NCI-H1436 treated with DMSO at 0.1 percent for 48 hours (cell line): ENCODE measurements at regions not wholly inside any gene's neighbourhood (a gene's known extent, or its start where the extent isn't known, plus 50 kb on each side); places are given as distances from the start of the nearest gene placed in this dataset.

ENCODE experiments used
- DNase-seq: peaks from one replicate; lab custom pipeline; 2025; lab: John Stamatoyannopoulos, UW

DNA sequence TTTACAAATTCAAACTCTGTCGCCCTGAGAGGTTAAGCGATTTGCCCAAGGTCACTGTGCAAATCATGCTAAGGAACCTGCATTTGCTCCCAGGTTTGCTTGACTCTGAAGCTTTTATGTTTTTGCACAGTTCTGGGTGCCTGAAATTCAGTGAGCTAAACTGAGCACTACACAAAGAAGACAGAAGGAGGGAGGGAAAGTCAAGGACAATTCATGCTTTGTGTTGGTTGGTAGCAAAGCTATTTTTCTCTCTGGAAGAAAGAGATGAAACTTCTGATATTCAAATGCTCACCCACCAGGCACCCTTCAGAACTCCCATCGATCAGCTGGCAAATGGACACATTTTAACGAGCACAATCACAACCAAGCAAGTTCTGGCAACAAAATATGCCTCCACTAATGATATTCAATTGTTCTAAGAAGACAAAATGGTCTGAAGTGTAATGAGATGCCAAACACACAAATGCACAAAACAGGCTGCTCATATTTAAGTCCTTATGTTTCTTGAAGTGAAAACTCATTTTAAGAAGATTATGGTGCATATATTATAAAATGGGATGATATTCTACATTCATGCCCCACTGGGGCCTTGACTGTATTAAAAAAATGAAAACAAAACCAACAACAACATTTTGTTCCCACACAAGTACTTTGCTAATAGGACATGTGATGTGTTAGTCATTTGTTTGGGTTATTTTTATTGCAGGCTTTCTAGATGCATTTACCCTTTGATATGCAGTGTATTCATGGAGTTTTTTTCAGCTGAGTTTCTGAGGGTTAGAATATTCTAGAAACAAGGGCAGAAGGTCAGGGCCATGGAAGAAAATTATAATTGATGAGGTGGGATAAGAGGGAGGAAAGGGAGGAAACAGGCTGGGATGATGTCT is 445.6 kb upstream of the CELF4 start:
- no peak for DNase-seq

DNA sequence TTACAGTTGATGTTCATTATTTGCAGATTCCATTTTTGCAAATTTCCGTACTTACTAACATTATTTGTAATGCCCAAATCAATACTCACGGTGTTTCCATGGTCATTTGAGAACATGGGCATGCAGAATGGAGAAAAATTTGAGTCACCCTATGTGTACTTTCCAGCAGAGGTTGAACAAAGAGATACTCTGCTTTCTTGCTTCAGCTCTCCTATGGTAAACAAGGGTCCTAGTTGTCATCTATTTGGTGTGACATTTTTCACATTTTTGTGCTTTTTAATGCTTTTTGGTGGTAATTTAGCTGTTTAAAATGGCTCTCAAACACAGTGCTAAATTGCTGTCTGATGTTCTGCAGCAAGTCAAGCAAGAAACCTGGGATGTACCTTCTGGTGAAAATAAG is 444.4 kb upstream of the CELF4 start:
- DNase-seq = no peak

DNA sequence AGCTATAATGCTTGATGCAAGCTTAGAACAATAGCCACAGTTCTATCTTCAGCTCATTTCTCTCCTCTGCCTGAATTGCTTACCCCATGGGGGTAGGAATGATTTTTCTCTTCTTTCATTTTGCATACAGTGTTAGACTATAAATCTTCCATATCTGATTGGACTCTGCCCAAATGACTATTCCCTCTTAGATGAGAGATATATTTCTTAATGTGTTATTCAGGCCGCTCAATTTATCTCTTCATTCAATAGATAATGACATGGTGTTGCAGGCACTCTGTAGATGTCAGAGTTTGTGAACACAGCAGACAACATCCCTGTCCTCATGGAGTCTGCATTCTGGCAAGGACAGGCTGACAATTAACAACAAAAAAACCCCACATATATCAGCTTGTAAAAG is 443.7 kb upstream of the CELF4 start:
- DNase-seq = peak; percentile 14

DNA sequence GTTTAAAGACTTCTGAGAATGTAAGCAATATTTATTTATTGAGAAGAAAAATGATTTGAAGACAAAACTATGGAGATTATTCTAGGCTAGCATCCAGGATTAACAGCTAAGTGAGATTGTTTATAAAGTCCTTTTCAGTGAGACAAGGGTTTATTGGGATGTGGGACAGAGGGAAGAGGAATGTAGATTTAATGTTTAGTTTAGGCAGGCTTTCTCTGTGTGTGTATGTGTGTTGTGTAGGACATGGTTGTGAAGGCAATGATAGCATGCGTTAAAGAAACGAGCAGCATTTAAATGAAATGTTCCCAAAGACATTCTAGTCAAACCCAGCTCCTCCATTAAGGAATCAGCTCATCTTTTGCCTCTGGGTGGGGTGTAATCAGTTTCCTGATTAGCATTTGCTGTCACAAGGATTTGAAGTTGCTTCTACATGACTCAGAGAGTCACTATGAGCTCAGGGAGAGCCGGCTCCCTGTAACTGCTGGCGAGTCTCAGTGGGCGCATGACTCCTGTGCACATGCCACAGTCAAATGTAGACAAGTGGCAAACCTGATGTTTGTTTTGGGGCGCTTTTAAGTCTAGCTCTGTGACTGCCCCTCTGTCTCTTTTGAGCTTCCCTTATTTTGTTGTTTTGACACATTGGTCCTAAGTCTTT is 442.2 kb upstream of the CELF4 start:
- DNase-seq = no peak

DNA sequence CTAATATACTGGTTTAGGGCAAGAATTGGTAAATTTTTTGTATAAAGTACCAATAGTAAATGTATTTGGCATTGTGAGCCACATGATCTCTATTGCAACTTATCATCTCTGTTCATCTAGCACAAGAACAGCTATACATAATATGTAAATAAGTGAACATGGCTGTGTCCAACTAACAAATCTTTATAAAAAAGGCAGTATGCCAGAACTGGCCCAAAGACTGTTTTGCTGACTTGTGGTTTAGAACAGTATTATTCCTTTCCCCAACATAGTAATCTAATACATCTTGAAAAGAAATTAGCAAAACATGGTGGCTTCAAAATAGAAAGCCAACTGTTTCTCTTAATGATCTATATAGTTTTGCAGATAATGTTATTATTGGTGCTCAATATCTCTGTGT is 441.4 kb upstream of the CELF4 start:
- no peak for DNase-seq

DNA sequence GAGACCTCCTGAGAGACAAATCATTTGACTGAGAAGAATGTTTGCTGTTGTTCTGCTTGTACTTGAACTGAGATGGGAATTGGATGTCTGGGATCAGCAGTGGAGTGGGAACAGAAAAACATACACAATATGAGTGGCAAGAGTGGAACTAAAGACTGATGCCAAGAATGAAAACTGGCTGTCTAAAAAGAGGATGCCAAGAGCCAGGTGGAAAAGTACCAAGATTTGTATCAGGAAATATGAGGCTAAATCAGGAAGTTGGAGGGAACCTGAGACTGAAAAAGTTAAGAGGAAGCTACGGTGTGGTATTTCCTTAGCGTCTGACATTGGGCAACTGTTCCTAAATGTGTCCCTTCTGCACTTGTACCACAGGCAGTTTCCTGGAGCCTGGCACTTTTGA is 440.9 kb upstream of the CELF4 start:
- DNase-seq = no peak

DNA sequence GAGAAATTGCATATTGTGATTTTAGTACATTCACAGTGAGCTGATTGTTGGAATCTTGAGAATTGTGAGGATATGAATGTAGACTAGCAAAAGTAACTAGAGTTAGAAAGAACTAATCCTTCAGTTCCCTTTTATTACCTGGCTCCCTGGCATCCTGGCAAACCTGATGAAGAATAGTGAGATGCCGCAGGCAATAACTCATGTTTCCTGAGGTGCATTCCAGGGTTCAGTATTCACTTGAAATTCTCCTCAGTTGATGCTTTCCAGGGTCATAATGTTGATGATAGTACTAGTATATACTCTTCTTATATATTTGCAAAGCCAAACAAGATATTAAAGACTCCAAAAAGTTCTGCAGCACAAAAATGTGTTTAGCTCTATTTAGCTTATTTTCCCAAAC is 432.1 kb upstream of the CELF4 start:
- no peak for DNase-seq

DNA sequence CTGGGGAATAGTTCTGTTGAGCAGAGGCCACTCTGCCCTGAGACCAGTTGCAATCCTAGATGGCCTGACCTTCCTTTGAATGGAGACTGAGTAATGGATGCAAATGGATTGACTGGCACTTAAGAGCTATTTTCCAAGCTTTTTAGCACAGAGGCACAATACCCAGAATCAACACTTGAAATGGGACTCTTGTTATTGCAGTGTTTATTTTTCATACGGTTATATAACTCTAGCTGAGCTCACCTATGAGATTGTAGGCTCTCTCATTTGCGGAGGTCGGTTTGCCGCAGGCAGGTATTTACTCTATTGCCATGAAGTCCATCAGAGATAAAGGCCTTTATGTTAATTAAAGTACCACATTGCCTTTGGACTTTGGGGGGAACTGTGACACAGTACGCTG is 422.3 kb upstream of the CELF4 start:
- peak; percentile 97 for DNase-seq

DNA sequence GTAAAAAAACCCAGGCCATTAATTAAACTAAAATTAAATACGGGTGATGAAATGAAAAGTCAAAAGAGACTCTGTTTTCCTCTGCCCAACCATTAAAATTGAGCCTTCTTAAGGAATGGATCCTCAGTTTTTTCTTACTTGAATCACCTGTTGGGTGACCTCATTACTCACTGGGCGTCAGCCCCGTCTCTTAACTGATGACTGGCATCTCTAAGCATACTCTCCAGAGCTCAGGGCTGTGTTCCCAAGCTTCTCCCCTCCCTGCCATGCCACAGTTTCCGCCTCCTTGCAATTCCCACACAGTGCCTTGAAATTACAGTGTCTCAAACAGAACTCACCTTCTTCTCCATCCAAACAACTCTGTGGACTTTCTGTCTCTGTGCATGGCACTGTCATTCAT is 421.1 kb upstream of the CELF4 start:
- no peak for DNase-seq

DNA sequence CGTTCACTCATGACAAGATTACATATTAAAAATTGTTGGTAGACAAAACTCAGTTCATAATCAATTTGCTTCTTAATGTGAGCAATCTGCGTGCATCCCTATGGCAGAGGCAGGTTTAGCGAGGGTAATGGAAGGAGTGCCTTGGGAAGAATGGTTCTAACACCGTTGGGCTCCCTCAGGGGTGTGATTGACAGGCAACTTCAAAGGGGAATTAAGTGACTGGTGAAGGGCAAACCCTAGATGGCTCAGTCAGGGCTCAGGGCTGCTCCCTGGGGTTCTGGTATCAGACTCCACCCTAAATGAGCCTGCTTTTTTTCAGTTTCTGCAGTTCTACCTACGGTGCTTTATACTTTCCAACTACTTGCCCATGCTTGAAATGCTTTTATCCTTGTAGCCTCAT is 419.5 kb upstream of the CELF4 start:
- peak; percentile 7 for DNase-seq

DNA sequence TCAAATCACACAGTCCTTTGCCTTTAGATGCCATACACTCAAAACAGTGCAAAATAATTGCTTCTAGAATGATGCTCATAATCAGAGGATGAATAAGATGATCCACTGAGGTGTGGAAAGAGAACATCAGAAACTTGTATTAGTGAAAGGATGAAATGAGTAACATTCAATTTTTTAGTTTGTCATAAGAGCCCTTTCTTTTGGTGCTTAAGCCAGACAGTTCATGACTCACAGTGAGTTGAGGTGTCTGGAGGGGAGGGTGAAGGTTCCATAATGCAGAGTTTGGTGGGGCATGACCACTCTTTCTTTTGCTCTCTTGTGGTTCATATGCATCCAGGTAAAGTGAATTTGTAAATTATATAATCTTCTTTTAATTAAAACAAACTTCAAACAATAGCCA is 415.0 kb upstream of the CELF4 start:
- no peak for DNase-seq

DNA sequence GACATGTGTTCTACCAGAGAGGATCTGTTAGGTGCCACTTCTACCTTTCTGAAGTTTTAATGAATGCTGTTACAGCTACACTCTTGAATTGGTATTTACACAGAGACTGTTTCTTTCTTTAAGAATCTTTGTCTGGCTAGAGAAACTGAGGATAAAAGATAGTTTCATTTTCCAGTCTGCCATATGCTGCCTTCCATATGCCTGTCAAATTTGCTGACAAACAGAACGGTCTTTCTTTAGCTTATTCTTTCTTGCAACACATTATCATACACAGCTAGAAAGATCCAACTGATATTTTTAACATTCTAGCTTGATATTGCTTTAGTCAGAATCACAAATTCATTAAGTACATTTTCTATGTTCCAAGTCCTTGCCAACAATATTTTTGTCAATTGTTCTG is 409.8 kb upstream of the CELF4 start:
- DNase-seq = no peak

DNA sequence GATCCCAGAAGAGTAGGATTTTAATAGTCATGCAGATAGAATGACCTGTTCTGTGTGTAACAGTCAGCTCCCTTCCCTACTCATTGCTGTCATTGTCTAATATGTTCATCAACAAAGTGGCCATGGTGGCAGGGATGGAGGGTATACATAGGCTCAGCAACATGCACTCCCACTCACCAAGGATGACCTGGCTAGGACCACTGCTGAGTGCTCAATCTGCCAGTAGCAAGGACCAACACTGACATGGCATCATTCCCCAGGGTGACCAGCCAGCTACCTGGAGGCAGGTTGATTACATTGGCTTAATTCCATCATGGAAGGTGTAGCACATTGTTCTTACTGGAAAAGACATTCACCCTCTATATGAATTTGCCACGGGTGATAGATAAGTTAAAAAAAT is 401.7 kb upstream of the CELF4 start:
- no peak for DNase-seq

DNA sequence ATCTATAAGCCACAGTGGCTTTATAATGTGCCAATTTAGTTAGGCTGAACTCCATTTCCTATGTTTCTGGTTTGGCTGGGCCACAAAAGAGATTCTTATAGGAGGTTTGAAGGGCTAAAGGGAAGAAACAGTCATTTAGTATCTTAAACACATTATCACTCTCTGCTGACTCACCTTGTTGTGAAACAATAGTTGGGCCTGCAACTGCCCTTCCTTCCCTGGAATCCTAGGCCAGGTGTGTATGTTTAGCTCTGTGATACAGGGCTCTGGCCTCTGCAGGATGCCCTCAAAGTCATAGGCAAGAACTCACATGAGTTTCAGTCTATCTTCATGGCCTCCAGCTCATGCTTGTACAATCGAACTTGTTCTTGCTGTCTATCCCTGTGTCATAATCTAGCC is 400.0 kb upstream of the CELF4 start:
- no peak for DNase-seq

DNA sequence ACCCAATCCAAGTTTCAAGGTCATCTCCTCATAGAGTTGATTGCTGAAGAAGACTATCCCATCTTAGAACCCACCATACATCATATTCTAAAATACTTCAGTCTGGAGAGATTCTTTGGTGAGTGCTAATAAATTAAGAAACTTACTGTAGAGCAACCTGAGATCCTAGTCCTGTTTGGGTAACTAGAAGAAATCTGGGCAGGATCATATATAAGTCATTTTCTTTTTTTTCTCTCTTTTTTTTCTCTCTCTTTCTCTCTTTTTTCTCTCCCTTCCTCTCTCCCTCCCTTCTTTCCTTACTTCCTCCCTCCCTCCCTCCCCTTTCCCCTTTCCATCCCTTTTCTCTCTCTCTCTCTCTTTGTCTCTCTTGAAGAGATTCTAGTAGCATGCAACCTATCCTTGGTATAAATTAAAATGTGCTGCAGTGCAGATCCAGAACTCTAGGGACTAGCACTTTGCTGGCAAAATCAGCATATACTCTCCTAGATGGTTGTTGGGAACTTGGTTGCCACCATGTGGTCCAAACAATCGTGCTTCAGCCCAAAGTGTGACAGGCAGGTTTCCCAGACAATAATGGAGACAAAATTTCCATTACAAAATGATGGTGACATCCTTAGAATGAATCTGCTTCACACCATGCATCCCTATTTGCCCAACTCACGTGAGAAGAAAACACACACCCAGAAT is 399.4 kb upstream of the CELF4 start:
- DNase-seq = no peak

DNA sequence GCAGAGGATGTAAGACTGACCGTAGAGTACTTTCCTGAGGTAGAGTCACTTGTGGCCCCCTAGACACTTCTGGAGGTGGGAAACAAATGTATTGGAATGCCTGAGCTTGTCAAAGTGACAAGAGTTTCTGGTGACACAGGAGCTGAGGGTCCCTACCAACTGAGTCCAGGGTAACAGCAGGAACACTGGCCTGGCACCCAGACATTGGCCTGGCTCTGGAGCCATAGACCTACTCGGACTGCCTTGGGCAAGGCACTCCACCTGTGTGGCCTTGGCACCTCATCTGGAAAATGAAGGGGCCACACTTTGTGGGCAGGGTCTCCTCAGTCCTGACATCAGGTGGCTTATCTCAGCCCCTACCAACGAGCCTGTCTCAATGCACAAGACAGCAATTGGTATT is 398.2 kb upstream of the CELF4 start:
- no peak for DNase-seq

DNA sequence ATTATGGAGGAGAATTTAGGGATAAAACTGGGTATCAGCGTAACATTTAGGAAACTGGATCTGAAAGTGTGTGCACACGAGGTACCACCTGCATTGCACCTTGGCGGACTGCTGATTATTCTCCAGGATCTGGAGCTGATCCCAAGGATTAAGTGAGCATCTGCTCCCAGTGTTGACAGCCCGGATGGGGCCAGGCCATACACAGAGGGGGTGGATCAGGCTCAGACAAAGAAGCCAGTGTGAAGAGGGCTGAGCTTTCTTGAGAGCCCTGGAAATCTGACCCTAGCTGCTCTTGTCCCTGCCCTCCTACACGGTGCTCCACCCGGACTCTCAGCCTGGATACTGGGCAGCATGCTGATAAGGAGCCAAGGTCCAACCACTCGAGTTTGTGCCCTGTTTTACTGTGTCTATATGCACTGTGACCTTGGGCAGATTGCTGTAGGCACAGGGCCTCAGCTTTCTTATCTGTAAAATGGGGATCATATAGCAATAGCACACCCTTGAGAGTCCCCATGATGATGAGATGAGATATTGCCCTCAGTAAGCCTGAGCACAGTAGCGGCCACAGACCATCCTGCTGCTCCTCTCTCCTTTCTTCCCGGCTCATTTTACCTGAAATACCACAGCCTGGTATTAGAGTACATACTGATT is 396.8 kb upstream of the CELF4 start:
- DNase-seq = no peak

DNA sequence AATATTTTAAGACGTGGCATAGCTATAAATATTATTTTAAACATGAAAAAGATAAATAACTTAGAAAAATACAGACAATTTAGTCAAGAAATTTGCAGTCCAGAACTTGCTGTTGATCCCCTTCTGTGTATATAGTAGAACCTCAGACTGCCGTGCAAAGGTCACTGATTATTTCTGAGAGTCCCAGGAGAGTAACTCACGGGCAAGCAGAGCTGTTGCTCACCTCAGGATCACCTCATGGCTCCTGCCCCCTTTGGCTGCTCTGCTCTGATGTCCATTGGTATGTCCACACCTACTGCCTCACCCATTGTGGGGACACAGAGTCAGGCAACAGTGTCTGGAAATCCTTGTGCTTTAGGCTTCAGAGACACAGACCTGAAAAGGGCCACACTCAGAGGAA is 392.9 kb upstream of the CELF4 start:
- DNase-seq = no peak

DNA sequence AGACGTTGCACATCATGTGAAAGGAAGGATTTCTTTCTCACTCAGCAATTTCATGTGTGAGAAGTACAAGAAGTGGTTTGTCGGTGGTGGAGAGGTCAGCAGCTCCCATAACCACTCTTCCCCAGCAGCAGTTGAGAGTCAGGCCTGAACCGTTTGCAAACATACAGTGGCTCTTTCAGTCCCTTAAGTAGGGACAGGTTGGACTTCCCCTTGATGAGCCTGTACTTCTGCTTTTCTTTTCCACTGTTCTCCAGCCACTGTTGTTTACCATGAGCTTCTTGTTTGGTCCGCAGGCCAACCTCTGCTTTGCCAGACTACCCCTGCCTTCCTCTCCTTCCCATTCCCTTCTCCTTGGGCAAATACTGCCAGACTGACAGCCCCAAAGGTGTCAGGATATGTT is 391.3 kb upstream of the CELF4 start:
- no peak for DNase-seq

DNA sequence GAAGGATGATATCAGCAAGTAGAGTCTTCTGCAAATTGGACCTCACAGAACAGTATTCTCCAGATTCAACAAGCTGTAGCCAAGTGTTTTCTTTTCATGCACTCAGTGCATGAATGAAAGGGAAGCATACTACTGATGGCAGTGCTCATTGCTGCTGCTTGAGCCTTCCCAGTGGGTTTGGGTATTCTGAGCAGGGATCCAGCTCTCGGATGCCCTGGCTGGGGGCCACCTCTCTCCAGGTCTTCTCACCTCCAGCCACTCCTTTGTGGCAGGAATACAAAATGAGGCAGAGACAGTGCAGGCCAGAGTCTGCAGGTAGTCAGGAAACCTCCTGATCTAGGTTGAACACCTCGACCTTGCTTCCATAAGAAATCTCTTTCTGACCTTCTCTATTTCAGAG is 390.4 kb upstream of the CELF4 start:
- DNase-seq = no peak

DNA sequence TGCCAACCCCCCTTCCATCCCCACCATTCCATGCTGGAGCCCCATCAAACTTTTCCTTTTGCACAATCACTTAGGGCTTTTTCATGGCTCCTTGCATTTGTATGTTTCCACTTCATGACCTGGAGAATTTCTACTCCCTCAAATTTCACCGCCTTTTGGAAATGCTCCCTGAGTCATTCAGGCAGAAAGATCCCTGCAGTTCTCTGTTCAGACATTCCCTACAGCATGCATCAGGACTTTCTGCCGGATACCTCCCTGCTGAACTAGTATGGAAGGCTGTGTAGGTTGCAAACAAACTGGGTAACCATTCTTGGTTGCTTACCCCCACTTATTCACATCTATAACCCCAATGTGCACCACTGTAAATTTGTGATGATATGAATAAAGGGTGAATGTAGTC is 389.6 kb upstream of the CELF4 start:
- no peak for DNase-seq

DNA sequence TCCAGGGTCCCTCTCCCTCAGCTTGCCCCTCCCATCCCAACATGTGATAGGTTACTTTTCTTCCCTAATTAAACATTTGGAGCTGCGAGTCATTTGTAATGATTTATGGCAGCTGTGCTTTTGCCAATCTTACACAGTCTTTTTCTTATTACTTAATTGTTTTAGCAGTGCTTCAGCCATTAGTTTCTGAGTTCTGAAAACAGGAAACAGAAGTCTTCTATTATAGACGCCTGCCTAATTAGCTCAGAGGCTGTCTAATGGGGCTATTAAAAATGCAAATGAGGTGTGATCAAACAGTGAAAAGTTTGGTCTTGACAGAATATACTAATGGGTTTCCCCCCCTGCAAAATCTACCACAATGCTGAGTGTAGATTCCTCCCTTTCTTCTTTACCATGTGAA is 388.3 kb upstream of the CELF4 start:
- no peak for DNase-seq

DNA sequence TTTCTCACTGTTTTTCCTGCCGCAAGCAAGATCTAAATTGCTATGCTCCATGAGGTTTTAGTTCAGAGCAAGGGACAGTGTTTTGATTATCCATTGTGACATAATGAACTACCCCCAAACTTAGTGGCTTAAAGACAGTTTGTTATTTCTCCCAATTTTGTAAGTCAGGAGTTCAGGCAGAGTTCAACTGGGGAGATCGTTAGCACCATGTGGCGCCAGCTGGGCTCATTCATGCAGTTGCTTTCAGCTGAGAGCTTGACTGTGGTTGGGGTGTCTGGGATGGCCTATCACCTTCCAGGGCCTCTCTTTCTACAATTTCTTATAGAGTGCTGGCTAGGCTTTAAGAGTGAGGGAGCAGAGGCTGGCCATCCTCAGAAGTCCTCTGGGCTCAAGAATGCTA is 382.9 kb upstream of the CELF4 start:
- no peak for DNase-seq
